GM10266 (cell line): ENCODE measurements at regions not wholly inside any gene's neighbourhood (a gene's known extent, or its start where the extent isn't known, plus 50 kb on each side); places are given as distances from the start of the nearest gene placed in this dataset.
"Not testable (repeated sequence)": the region's sequence is repeated elsewhere in the genome, so short reads cannot be mapped to it uniquely, and the experiment has no call there.

Source experiments
- DNase-seq: peaks from one replicate; pipeline ENCODE4 v3.0.0; 2012; ENCODE audit errors: extremely low spot score
- TF ChIP-seq, protein P1 (sequence below): IDR thresholded peaks from 2 replicates; pipeline ENCODE4 v1.5.1; 2012; ENCODE audit warnings: mild to moderate bottlenecking, low read depth; ENCODE audit not compliant: control insufficient read depth, insufficient read depth; ENCODE audit errors: missing control alignments

DNA sequence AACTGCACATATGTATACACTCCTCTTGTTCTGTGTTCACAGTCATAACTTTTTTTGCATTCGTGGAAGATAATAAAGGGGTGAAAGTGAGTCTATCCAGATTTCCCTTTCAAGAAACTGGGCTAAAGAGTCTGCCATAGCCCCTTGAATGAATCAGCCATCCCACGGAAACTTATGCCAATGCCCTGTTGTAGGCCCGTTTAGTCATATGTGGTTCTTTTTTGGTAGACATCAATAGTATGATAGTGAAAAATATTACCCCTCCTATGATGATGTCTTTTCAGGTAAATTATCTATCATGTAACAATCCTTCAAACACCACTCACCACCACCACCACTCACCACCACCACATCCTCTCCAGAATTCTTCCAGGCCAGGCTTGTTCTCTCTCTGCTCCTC, 99.9 kb upstream of the MYLIP start:
- DNase-seq: no peak
- TF ChIP-seq, protein P1, sequence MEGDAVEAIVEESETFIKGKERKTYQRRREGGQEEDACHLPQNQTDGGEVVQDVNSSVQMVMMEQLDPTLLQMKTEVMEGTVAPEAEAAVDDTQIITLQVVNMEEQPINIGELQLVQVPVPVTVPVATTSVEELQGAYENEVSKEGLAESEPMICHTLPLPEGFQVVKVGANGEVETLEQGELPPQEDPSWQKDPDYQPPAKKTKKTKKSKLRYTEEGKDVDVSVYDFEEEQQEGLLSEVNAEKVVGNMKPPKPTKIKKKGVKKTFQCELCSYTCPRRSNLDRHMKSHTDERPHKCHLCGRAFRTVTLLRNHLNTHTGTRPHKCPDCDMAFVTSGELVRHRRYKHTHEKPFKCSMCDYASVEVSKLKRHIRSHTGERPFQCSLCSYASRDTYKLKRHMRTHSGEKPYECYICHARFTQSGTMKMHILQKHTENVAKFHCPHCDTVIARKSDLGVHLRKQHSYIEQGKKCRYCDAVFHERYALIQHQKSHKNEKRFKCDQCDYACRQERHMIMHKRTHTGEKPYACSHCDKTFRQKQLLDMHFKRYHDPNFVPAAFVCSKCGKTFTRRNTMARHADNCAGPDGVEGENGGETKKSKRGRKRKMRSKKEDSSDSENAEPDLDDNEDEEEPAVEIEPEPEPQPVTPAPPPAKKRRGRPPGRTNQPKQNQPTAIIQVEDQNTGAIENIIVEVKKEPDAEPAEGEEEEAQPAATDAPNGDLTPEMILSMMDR: no peak

GRCh38 chr6:16020259-16020658, 108.6 kb upstream of the MYLIP start:
- DNase-seq: no peak

GRCh38 chr6:16019462-16019861, 109.4 kb upstream of the MYLIP start:
- TF ChIP-seq, protein P1: no peak
- no peak for DNase-seq

More at GRCh38 chr6:16020259-16020658, 108.6 kb upstream of the MYLIP start:
- TF ChIP-seq, protein P1: no peak

DNA sequence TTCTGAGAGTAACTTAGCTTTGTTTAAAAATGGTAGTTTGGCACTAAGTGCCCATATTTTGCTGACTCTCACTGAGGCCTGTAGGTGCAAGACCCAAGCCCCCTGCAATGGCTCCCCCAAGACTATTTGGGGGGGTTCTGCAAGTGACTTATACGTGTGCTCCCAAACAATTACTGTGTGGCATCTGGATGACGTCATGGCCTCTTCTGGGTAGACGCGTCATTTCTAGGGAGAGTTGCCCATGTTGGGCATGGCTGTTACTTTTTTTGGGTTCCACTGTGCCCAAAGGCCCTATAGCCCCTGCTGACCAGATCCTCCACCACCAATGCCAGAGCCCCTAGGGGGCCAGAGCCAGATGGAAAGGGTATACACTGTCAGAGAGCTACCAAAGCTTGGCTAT, 110.3 kb upstream of the MYLIP start:
- DNase-seq: no peak
- TF ChIP-seq, protein P1: no peak

DNA sequence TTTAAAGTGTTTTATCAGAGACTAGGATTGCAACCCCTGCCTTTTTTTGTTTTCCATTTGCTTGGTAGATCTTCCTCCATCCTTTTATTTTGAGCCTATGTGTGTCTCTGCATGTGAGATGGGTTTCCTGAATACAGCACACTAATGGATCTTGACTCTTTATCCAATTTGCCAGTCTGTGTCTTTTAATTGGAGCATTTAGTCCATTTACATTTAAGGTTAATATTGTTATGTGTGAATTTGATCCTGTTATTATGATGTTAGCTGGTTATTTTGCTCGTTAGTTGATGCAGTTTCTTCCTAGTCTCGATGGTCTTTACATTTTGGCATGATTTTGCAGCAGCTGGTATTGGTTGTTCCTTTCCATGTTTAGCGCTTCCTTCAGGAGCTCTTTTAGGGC, 114.6 kb upstream of the MYLIP start:
- not testable (repeated sequence) for DNase-seq

DNA sequence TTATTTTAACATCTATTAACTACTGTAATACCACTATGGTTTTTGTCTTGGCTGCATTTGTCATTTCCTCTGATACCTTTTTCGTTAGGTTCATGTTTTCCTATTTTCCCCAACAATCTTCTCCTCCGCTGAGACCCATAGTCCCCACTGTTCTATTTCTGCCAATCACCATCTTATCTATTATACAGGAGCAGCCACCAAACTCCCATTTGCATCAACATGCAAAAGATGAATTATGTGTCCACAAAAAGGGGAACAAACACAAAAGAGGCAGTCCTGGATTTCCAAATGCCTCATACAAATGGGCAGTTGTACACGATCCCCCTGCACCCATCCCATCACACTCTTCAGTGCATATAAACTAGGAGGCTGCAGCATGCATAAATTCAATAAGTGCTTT, 121.7 kb upstream of the MYLIP start:
- DNase-seq: no peak
- TF ChIP-seq, protein P1: no peak

GRCh38 chr6:16006681-16007080, 122.2 kb upstream of the MYLIP start:
- TF ChIP-seq, protein P1: no peak
- DNase-seq: no peak
